Stimulated activated effector memory CD8-positive, alpha-beta T cell treated with anti-CD3 and anti-CD28 coated beads, Interleukin-12 subunit alpha, Interleukin-12 subunit beta, amount 100 ng/mL, for 72 hours (primary cell): ENCODE measurements at regions not wholly inside any gene's neighbourhood (a gene's known extent, or its start where the extent isn't known, plus 50 kb on each side); places are given as distances from the start of the nearest gene placed in this dataset.
"Not testable (repeated sequence)": the region's sequence is repeated elsewhere in the genome, so short reads cannot be mapped to it uniquely, and the experiment has no call there.

Experiments used
- ATAC-seq: fragments of 150-1000 bp; cut with Tn5 transposase; 2 replicates; pipeline ENCODE4 v1.10.0; 2021
- DNase-seq, 2 donors: peaks; one replicate each; pipeline ENCODE4 v3.0.0; 2021 to 2022; ENCODE audit warnings: low spot score in 2 of 2
- H3K27ac Mint-ChIP-seq: one replicate; pipeline ENCODE4 v1.8.0; 2022; ENCODE audit warnings: mild to moderate bottlenecking, mixed read lengths
- H3K36me3 Mint-ChIP-seq: one replicate; pipeline ENCODE4 v1.8.0; 2022; ENCODE audit warnings: mild to moderate bottlenecking, mixed read lengths
- H3K4me1 Mint-ChIP-seq: one replicate; pipeline ENCODE4 v1.8.0; 2022; ENCODE audit warnings: mixed read lengths
- H3K4me3 Mint-ChIP-seq: one replicate; pipeline ENCODE4 v1.8.0; 2022; ENCODE audit warnings: mild to moderate bottlenecking, mixed read lengths
- H3K9me3 Mint-ChIP-seq: one replicate; pipeline ENCODE4 v1.8.0; 2022; ENCODE audit warnings: mixed read lengths

GRCh38 chr13:111488486-111489132, 168.2 kb downstream of the TEX29 start:
- DNase-seq = no peak
- Mint-ChIP-seq H3K27ac (no peak overlapping the region), H3K9me3 (no peaks in the 10 kb centered on the region), H3K4me3 (no peak overlapping the region), H3K36me3 (no peaks in the 10 kb centered on the region), H3K4me1 (no peaks in the 10 kb centered on the region)
- ATAC-seq = no peak

GRCh38 chr13:111489301-111489700, 168.9 kb downstream of the TEX29 start:
- no peak for ATAC-seq
- H3K4me1 Mint-ChIP-seq = no peaks in the 10 kb centered on the region
- H3K27ac Mint-ChIP-seq = no peak overlapping the region
- no peaks in the 10 kb centered on the region for H3K36me3 Mint-ChIP-seq
- H3K4me3 Mint-ChIP-seq = no peak overlapping the region
- H3K9me3 Mint-ChIP-seq = no peaks in the 10 kb centered on the region
- DNase-seq = no peak

GRCh38 chr13:111490611-111491010, 170.2 kb downstream of the TEX29 start:
- no peak for DNase-seq
- Mint-ChIP-seq H3K27ac (no peak overlapping the region), H3K4me3 (no peak overlapping the region), H3K36me3 (no peaks in the 10 kb centered on the region), H3K4me1 (no peaks in the 10 kb centered on the region), H3K9me3 (no peaks in the 10 kb centered on the region)
- ATAC-seq = no peak

- no peaks in the 10 kb centered on the region for H3K9me3 Mint-ChIP-seq
- no peak overlapping the region for H3K4me3 Mint-ChIP-seq
- ATAC-seq (no peak), DNase-seq (no peak)
- no peaks in the 10 kb centered on the region for H3K36me3 Mint-ChIP-seq
- H3K27ac Mint-ChIP-seq = no peak overlapping the region
- H3K4me1 Mint-ChIP-seq = no peaks in the 10 kb centered on the region
Measured at GRCh38 chr13:111491021-111491420, 170.6 kb downstream of the TEX29 start.

GRCh38 chr13:111491659-111492058, 171.2 kb downstream of the TEX29 start:
- H3K36me3 Mint-ChIP-seq = no peaks in the 10 kb centered on the region
- no peaks in the 10 kb centered on the region for H3K9me3 Mint-ChIP-seq
- H3K27ac Mint-ChIP-seq = no peak overlapping the region

GRCh38 chr13:111492341-111492950, 172.0 kb downstream of the TEX29 start:
- no peak for ATAC-seq
- Mint-ChIP-seq H3K9me3 (no peaks in the 10 kb centered on the region), H3K36me3 (no peaks in the 10 kb centered on the region), H3K4me1 (no peaks in the 10 kb centered on the region), H3K27ac (no peak overlapping the region), H3K4me3 (no peak overlapping the region)
- no peak for DNase-seq

More at GRCh38 chr13:111491659-111492058, 171.2 kb downstream of the TEX29 start:
- ATAC-seq (no peak), DNase-seq (no peak)
- Mint-ChIP-seq H3K4me1 (no peaks in the 10 kb centered on the region), H3K4me3 (no peak overlapping the region)

- DNase-seq (no peak), ATAC-seq (no peak)
- Mint-ChIP-seq H3K36me3 (no peaks in the 10 kb centered on the region), H3K4me1 (no peaks in the 10 kb centered on the region), H3K9me3 (no peaks in the 10 kb centered on the region), H3K27ac (no peak overlapping the region), H3K4me3 (no peak overlapping the region)
Measured at GRCh38 chr13:111492958-111493357, 172.5 kb downstream of the TEX29 start.

GRCh38 chr13:111493468-111493867, 173.0 kb downstream of the TEX29 start:
- ATAC-seq = no peak

GRCh38 chr13:111494641-111495040, 174.2 kb downstream of the TEX29 start:
- Mint-ChIP-seq H3K9me3 (no peaks in the 10 kb centered on the region), H3K27ac (no peak overlapping the region), H3K4me1 (no peaks in the 10 kb centered on the region), H3K36me3 (no peaks in the 10 kb centered on the region), H3K4me3 (no peak overlapping the region)
- DNase-seq (no peak), ATAC-seq (no peak)

More at GRCh38 chr13:111493468-111493867, 173.0 kb downstream of the TEX29 start:
- Mint-ChIP-seq H3K36me3 (no peaks in the 10 kb centered on the region), H3K4me1 (no peaks in the 10 kb centered on the region), H3K9me3 (no peaks in the 10 kb centered on the region), H3K27ac (no peak overlapping the region), H3K4me3 (no peak overlapping the region)
- DNase-seq = no peak

GRCh38 chr13:111501596-111502535, 181.4 kb downstream of the TEX29 start:
- DNase-seq, H3K4me3 Mint-ChIP-seq, H3K9me3 Mint-ChIP-seq, H3K27ac Mint-ChIP-seq, ATAC-seq, H3K36me3 Mint-ChIP-seq, H3K4me1 Mint-ChIP-seq: not testable (repeated sequence)

- no peaks in the 10 kb centered on the region for H3K4me1 Mint-ChIP-seq
- H3K4me3 Mint-ChIP-seq = no peak overlapping the region
- no peaks in the 10 kb centered on the region for H3K36me3 Mint-ChIP-seq
- ATAC-seq (no peak), DNase-seq (no peak)
- no peak overlapping the region for H3K27ac Mint-ChIP-seq
- H3K9me3 Mint-ChIP-seq = no peaks in the 10 kb centered on the region
Measured at GRCh38 chr13:111502957-111503356, 182.5 kb downstream of the TEX29 start.

- no peak overlapping the region for H3K27ac Mint-ChIP-seq
- H3K9me3 Mint-ChIP-seq = no peaks in the 10 kb centered on the region
- DNase-seq = no peak
- no peaks in the 10 kb centered on the region for H3K4me1 Mint-ChIP-seq
- H3K4me3 Mint-ChIP-seq = no peak overlapping the region
- H3K36me3 Mint-ChIP-seq = no peaks in the 10 kb centered on the region
- no peak for ATAC-seq
Measured at GRCh38 chr13:111503376-111503775, 182.9 kb downstream of the TEX29 start.

- ATAC-seq = no peak
- Mint-ChIP-seq H3K9me3 (no peaks in the 10 kb centered on the region), H3K27ac (no peak overlapping the region), H3K4me1 (no peaks in the 10 kb centered on the region), H3K4me3 (no peak overlapping the region), H3K36me3 (no peaks in the 10 kb centered on the region)
- no peak for DNase-seq
Measured at GRCh38 chr13:111503905-111504695, 183.7 kb downstream of the TEX29 start.

- no peak overlapping the region for H3K4me3 Mint-ChIP-seq
- no peak overlapping the region for H3K27ac Mint-ChIP-seq
- no peaks in the 10 kb centered on the region for H3K9me3 Mint-ChIP-seq
- DNase-seq (no peak), ATAC-seq (peak; percentile 19)
- no peaks in the 10 kb centered on the region for H3K4me1 Mint-ChIP-seq
- no peaks in the 10 kb centered on the region for H3K36me3 Mint-ChIP-seq
Measured at GRCh38 chr13:111505175-111505777, 184.8 kb downstream of the TEX29 start.

- DNase-seq (no peak), ATAC-seq (no peak)
- no peak overlapping the region for H3K27ac Mint-ChIP-seq
- no peaks in the 10 kb centered on the region for H3K36me3 Mint-ChIP-seq
- no peaks in the 10 kb centered on the region for H3K9me3 Mint-ChIP-seq
- H3K4me3 Mint-ChIP-seq = no peak overlapping the region
- H3K4me1 Mint-ChIP-seq = no peaks in the 10 kb centered on the region
Measured at GRCh38 chr13:111506125-111506524, 185.7 kb downstream of the TEX29 start.
